Dedifferentiated amniotic fluid mesenchymal stem cell (primary cell): ENCODE measurements at regions not wholly inside any gene's neighbourhood (a gene's known extent, or its start where the extent isn't known, plus 50 kb on each side); places are given as distances from the start of the nearest gene placed in this dataset.
"Not testable (repeated sequence)": the region's sequence is repeated elsewhere in the genome, so short reads cannot be mapped to it uniquely, and the experiment has no call there.

Source experiments
- DNase-seq: peaks from one replicate; pipeline ENCODE4 v3.0.0-alpha.2; 2016; ENCODE audit errors: extremely low spot score

DNA sequence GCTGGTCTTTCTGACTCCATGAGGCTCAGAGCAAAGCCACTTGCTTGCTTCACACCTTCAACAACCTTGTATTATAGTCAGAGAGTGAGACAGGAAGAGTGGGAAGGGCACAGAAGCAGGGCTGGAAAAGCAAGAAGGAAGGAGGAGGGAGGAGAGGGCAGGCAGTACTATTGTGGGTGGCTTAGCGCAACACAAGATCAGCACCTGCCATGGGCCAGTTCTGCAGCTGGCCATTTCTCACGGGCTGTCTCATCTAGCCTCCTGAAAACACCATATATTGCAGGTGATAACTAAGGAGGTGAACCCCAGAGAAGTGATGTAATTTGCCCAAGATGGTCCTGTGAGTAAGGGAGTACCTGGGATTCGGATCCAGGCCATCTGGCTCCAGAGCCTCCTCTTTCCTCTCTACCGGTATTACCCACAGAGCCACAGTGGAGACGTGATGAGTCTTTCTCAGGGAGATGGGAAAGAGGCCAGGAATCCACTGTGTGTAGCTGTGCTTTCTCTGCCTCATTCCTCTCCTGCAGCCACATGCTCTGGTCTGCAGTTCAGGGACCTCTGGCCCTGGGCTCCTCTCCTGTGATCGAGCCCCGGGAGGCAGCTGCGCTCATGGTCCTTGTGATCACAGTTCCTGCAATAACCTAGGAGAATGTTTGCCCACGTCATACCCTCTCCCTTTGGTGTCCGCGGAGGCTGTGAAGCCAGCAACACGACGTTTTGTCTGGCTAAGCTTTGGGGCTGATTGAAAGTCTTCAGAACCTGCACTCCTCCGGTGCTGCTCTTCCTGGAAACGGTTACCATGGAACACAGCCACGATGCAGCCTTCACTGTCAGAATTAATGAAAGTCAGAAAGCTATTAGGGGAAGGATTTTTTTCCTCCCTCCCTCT, 178.1 kb upstream of the CCL2 start:
- DNase-seq, result no peak

GRCh38 chr17:34081269-34081668, 173.8 kb upstream of the CCL2 start:
- DNase-seq, result no peak

GRCh38 chr17:34082404-34082803, 172.7 kb upstream of the CCL2 start:
- no peak for DNase-seq

GRCh38 chr17:34089042-34089441, 166.0 kb upstream of the CCL2 start:
- DNase-seq, result not testable (repeated sequence)

DNA sequence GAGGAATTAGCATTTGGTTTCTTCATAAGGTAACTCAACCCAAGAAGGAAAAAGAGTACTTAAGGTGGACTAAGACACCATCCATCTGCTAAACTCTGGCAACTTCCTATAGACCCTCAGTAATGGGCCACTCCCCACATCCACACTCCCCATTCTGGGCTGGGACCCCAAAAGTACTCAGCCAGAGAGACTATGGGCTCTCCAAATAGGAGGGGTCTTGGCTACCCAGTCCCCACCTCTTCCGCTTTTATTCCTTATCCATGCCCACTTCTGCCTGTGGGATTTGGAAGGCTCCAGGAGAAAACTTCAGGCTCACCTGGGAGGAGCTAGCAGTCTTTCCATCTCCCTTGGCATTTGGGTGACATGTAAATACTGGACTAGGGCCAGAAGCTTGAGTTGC, 164.5 kb upstream of the CCL2 start:
- no peak for DNase-seq

- no peak for DNase-seq
Measured at GRCh38 chr17:34091975-34092374, 163.1 kb upstream of the CCL2 start.

DNA sequence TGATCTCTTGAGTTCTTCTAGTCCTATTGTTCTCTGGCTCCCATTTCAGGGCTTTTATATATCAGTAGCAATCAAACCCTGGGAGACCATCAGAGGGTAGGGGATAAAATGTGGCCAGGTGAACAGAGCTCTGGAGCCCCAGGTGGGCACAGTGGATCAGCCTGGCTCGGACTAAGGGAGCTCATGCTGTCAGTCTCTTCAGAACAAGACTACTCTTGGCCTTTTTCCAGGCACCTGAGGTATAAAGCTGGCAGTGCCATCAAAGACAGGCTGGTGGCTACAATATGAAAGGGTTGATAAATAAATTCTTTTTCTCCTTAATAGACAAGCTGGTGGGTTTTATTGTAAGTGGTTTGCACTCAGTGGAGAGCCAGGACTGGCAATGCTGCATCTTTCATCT, 160.0 kb upstream of the CCL2 start:
- no peak for DNase-seq

- DNase-seq, result no peak
Measured at GRCh38 chr17:34098699-34099098, 156.4 kb upstream of the CCL2 start.

- no peak for DNase-seq
Measured at GRCh38 chr17:34099859-34100515, 155.1 kb upstream of the CCL2 start.

DNA sequence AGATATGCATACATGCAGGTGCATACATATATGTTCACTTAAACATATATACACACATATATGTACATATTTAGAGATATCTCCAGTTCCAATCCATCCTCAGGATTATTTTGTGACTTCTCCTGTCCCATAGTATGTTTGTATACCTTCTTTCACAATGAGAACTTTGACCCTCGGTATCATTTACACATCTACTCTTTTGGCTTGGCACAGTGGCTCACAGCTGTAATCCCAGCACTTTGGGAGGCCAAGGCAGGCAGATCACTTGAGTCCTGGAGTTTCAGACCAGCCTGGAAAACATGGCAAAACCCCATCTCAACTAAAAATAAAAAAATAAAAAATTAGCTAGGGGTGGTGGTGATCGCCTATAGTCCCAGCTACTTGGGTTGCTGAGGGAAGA, 148.1 kb upstream of the CCL2 start:
- DNase-seq, result no peak

- no peak for DNase-seq
Measured at GRCh38 chr17:34110315-34110714, 144.8 kb upstream of the CCL2 start.

DNA sequence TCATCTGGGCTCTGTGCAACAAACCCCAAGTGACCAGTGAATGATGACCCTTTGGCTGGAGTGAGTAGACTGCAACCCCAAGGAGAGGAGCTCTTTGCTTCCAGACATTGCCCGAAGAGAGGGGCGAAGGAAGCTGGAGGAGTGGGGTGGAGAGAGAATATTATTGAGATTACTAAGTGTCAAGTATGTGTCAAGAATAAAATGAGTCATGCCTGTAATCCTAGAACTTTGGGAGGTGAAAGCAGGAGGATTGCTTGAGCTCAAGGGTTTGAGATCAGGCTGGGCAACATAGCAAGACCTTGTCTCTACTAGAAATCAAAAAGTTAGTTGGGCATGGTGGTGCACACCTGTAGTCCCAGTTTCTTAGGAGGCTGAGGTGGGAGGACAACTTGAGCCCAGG, 142.0 kb upstream of the CCL2 start:
- no peak for DNase-seq

DNA sequence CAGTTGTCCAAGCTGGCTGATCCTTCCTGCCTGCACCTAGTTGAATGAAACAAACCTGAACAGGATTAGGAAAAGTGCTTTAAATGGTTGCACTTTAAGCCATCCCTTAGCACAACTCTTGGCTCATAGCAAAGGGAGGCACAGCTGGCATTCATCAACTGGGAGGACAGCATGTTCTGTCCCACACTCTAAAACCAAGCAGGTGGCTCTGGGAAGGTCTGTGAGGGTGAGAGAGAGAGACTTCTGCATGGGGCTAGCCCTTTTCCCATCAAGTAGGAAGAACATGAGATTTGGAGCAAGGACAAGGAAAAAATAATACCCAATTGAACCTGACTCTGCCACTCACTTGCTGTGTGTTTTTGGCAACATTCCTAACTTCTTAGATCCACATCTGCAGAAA, 140.9 kb upstream of the CCL2 start:
- no peak for DNase-seq

DNA sequence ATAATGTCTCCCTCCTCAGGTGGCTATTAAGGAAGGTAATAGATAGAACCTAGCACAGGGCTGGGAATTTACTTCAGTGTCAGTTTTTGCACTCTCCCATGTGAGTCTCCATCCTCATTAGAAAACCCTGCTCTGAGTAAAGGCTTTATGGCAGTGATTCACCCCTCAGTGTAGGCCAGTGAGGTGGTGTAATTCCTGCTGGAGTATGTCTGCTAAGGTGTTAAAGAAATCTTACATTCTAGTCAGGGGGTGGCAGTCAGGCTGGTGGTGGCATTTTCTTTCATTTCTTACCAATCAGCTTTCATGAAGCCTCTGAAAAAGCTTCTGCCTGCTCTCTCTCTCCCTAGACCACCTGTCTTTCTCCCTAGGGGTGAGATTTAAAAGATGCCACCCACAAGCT, 138.8 kb upstream of the CCL2 start:
- DNase-seq, result no peak

DNA sequence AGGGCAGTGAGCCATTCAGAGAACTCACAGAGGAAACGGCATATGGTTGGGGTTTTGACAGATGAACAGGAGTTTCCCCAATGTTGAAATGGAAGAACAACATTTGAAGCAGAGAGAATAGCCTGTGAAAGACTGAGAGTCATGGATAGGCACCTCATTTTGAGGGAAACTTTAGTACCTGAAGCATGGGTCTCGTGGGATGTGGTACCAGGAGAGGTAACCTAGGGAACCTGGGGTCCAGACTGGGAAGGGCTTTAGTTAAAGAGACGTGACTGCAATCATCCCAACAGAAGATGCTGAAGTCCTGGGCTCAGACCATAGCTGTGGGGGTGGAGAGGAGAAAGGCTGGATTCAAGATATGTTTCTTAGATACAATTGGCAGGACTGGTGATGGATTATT, 137.8 kb upstream of the CCL2 start:
- no peak for DNase-seq

- no peak for DNase-seq
Measured at GRCh38 chr17:34117811-34118210, 137.3 kb upstream of the CCL2 start.

DNA sequence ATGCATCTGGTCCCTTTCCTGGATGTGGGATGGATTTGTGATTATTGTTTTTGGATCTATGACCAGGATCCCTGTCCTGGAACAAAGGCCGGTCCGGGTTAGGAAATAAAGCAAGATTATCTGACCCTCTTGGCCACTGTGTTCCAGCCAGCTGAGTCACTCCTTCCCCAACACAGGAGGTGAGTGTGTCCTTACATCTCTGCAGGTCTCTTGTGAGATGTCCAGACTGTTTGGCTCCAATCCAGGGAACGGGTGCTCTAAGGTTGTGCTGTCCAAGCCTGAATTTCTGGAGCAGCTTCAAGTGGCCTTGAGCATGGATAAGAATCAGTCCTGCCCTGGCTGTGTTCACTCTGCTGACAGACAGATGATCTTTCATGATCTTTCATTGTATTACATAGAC, 136.5 kb upstream of the CCL2 start:
- DNase-seq, result no peak

DNA sequence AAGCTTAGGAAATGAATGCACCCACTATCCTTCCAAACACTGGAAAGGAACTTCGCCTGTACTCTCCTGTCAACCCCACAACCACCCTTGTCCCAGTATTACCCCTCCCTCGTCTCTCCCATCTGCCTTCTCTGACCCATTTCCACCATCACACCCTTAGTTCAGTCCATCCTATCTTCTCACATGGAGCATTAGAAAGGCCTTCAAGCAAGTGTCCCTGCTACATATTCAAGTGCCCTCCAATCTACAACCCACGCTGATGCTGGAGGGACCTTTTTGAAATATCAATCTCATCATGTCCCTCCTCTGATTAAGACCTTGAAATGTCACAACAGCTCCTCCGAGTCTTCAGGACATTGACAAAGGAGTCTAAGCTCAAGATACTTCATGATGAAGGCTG, 133.8 kb upstream of the CCL2 start:
- no peak for DNase-seq

DNA sequence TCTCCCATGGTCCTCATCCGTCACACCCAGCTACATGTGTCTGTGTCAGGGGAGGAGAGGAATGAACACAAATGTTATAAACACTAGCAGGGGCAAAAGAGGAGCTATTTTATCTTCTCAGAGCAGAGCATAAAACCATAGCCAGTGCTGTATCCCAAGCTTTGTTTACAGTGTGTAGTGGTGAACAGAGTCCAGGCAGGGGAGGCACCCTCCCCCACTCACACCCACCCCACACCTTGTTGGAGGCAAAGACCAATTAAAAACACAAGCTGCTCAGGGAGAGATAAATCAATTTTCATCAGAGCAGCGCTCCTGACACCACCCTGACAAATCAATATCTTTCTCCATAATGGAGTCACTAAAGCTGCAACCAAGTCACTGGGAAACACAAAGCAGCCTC, 132.6 kb upstream of the CCL2 start:
- DNase-seq, result no peak

- no peak for DNase-seq
Measured at GRCh38 chr17:34125010-34125409, 130.1 kb upstream of the CCL2 start.

DNA sequence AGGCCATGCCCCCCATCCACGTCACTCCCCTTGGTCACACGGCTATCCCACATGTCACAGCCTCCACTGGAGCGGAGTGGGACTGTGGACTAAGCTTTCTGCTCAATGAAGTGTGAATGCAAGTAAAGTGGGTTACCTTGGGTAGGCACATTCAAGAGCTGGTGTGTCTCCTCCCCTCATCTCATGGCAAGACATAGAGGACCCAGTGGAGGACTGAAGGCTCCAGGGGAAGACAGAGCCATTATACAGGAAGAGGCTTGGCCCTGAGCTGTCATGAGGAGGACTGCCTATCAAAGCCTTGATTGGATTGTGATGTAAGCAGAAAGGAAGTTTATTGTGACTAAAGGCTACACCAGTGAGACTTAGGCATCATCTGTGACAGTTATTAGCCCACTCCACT, 129.2 kb upstream of the CCL2 start:
- DNase-seq, result no peak

- DNase-seq, result no peak
Measured at GRCh38 chr17:34126496-34126895, 128.6 kb upstream of the CCL2 start.

GRCh38 chr17:34126965-34127364, 128.1 kb upstream of the CCL2 start:
- no peak for DNase-seq

GRCh38 chr17:34130544-34130943, 124.5 kb upstream of the CCL2 start:
- DNase-seq, result no peak
